Liver (tissue), 3 donors: ENCODE measurements at regions not wholly inside any gene's neighbourhood (a gene's known extent, or its start where the extent isn't known, plus 50 kb on each side); places are given as distances from the start of the nearest gene placed in this dataset.
"Not testable (repeated sequence)": the region's sequence is repeated elsewhere in the genome, so short reads cannot be mapped to it uniquely, and the experiment has no call there.

Experiments
- GABPA ChIP-seq, 2 donors: IDR thresholded peaks in 1 of 2; conservative IDR thresholded peaks in 1 of 2; 2 replicates each; pipeline ENCODE4 v1.6.1; 2016; ENCODE audit warnings: antibody characterized with exemption in 2 of 2, mild to moderate bottlenecking in 1 of 2, moderate library complexity in 1 of 2
- HNF4G ChIP-seq: IDR thresholded peaks from 2 replicates; pipeline ENCODE4 v1.6.1; 2016; ENCODE audit warnings: antibody characterized with exemption
- JUND ChIP-seq, 2 donors: IDR thresholded peaks; 2 replicates each; pipeline ENCODE4 v1.6.1; 2016; ENCODE audit warnings: antibody characterized with exemption in 2 of 2
- YY1 ChIP-seq: IDR thresholded peaks from 2 replicates; pipeline ENCODE4 v1.6.1; 2016; ENCODE audit warnings: antibody characterized with exemption, mild to moderate bottlenecking
- TF ChIP-seq, protein P1 (sequence below): IDR thresholded peaks from 2 replicates; pipeline ENCODE4 v1.6.1; 2016; ENCODE audit warnings: antibody characterized with exemption
- TF ChIP-seq, protein P2 (sequence below): fragments of 150-350 bp; IDR thresholded peaks from 2 replicates; pipeline ENCODE4 v1.5.1; 2017; ENCODE audit warnings: improper control_type of control experiment, low read depth, low read length; ENCODE audit not compliant: missing input control
- donor health status: healthy.
- donor health status: healthy.

DNA sequence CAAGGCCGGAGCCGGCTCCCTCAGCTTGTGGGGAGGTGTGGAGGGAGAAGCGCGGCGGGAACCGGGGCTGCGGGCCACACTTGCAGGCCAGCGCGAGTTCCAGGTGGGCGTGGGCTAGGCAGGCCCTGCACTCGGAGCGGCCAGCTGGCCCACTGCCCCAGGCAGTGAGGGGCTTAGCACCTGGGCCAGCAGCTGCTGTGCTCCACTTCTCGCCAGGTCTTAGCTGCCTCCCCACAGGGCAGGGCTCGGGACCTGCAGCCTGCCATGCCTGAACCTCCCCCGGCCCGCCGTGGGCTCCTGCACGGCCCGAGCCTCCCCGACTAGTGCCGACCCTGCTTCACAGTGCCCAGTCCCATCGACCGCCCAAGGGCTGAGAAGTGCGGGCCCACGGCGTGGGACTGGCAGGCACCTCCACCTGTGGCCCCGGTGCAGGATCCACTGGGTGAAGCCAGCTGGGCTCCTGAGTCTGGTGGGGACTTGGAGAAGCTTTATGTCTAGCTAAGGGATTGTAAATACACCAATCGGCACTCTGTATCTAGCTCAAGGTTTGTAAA lies 131.8 kb downstream of the KDR start:
- TF ChIP-seq, protein P1, sequence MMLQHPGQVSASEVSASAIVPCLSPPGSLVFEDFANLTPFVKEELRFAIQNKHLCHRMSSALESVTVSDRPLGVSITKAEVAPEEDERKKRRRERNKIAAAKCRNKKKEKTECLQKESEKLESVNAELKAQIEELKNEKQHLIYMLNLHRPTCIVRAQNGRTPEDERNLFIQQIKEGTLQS = not testable (repeated sequence)
- TF ChIP-seq, protein P2, sequence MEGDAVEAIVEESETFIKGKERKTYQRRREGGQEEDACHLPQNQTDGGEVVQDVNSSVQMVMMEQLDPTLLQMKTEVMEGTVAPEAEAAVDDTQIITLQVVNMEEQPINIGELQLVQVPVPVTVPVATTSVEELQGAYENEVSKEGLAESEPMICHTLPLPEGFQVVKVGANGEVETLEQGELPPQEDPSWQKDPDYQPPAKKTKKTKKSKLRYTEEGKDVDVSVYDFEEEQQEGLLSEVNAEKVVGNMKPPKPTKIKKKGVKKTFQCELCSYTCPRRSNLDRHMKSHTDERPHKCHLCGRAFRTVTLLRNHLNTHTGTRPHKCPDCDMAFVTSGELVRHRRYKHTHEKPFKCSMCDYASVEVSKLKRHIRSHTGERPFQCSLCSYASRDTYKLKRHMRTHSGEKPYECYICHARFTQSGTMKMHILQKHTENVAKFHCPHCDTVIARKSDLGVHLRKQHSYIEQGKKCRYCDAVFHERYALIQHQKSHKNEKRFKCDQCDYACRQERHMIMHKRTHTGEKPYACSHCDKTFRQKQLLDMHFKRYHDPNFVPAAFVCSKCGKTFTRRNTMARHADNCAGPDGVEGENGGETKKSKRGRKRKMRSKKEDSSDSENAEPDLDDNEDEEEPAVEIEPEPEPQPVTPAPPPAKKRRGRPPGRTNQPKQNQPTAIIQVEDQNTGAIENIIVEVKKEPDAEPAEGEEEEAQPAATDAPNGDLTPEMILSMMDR = not testable (repeated sequence)
- TF ChIP-seq YY1; JUND (IDR thresholded peaks at IDR 0.05); GABPA (IDR thresholded peaks at IDR 0.05 in 1 of 2, conservative IDR thresholded peaks at IDR 0.05 in 1 of 2); HNF4G: not testable (repeated sequence)
